B cell (primary cell): ENCODE measurements at regions not wholly inside any gene's neighbourhood (a gene's known extent, or its start where the extent isn't known, plus 50 kb on each side); places are given as distances from the start of the nearest gene placed in this dataset.
A peak's percentile ranks its signal among the peaks of the same experiment; 100 is the strongest.

Experiments used
- ATAC-seq: fragments of 200-7000 bp; cut with Tn5 transposase; one replicate; pipeline ENCODE4 v1.10.0; 2021; ENCODE audit warnings: low read depth, mild to moderate bottlenecking, moderate number of reproducible peaks, moderate library complexity
- CTCF ChIA-PET: fragments of 350-600 bp; sonication (Branson Sonifier 250); formaldehyde crosslinking; loops from one replicate; lab custom pipeline; 2021; ENCODE audit warnings: antibody characterized with exemption, inconsistent platforms; lab: Charles Lee
- POLR2A ChIA-PET: fragments of 350-600 bp; sonication (Branson Sonifier 250); formaldehyde crosslinking; loops from one replicate; lab custom pipeline; 2021; ENCODE audit warnings: antibody characterized with exemption; lab: Charles Lee
- DNase-seq: peaks from one replicate; pipeline ENCODE4 v3.0.0; 2013
- H2AFZ ChIP-seq: 2 replicates; pipeline ENCODE4 v1.6.1; 2012; ENCODE audit warnings: mild to moderate bottlenecking, low read depth, low read length; ENCODE audit not compliant: insufficient read depth, poor library complexity, severe bottlenecking
- H3K27ac ChIP-seq, 2 donors: 1 replicate in 1 of 2; 2 replicates in 1 of 2; pipeline ENCODE4 v1.5.1; 2012 to 2013; ENCODE audit warnings: low read length in 2 of 2, mild to moderate bottlenecking in 2 of 2, moderate library complexity in 1 of 2
- H3K27me3 ChIP-seq, 4 experiments: fragments of 200-600 bp in 1 of 4; sonication (generic) in 1 of 4; replicated peaks in 1 of 4; 1 replicate in 2 of 4; 2 replicates in 2 of 4; pipeline versions ENCODE4 v1.6.1 to v1.7.0; 2013 to 2016; ENCODE audit warnings: low read length in 3 of 4, mild to moderate bottlenecking in 2 of 4, mixed read lengths in 1 of 4, moderate library complexity in 1 of 4; ENCODE audit not compliant: insufficient read depth in 4 of 4, control insufficient read depth in 3 of 4; ENCODE audit errors: control extremely low read depth in 1 of 4
- H3K36me3 ChIP-seq, 2 experiments: replicated peaks in 1 of 2; 1 replicate in 1 of 2; 2 replicates in 1 of 2; pipeline versions ENCODE4 v1.6.1 to v1.7.1; 2013; ENCODE audit warnings: low read length in 1 of 2; ENCODE audit not compliant: insufficient read depth in 2 of 2, control insufficient read depth in 1 of 2; ENCODE audit errors: control extremely low read depth in 1 of 2, extremely low read depth in 1 of 2
- H3K4me1 ChIP-seq, 2 donors: fragments of 200-600 bp in 1 of 2; sonication (generic) in 1 of 2; 1 replicate in 1 of 2; 2 replicates in 1 of 2; pipeline versions ENCODE4 v1.5.1 to v1.6.1; 2013 to 2017; ENCODE audit warnings: low read length in 2 of 2; ENCODE audit not compliant: control insufficient read depth in 2 of 2, insufficient read depth in 2 of 2
- H3K4me2 ChIP-seq: replicated peaks from 2 replicates; pipeline ENCODE3; 2012; ENCODE audit warnings: mild to moderate bottlenecking, low read depth, low read length; ENCODE audit not compliant: poor library complexity, severe bottlenecking
- H3K4me3 ChIP-seq, 5 experiments: fragments of 200-600 bp in 1 of 5; sonication (generic) in 1 of 5; 1 replicate in 3 of 5; 2 replicates in 2 of 5; pipeline versions ENCODE4 v1.5.1 to v1.7.0; 2011 to 2016; ENCODE audit warnings: low read length in 4 of 5, mild to moderate bottlenecking in 4 of 5, low read depth in 2 of 5, control low read depth in 1 of 5, moderate library complexity in 1 of 5; ENCODE audit not compliant: insufficient read depth in 1 of 5; ENCODE audit errors: control extremely low read depth in 1 of 5, extremely low read depth in 1 of 5
- H3K79me2 ChIP-seq: fragments of 200-600 bp; sonication (generic); one replicate; pipeline ENCODE4 v1.6.0; 2016; ENCODE audit warnings: low read length; ENCODE audit not compliant: control insufficient read depth, insufficient read depth
- H3K9ac ChIP-seq: fragments of 200-600 bp; sonication (generic); 2 replicates; pipeline ENCODE4 v1.6.1; 2017; ENCODE audit warnings: mild to moderate bottlenecking, low read length, moderate library complexity
- H3K9me3 ChIP-seq, 3 donors: one replicate each; pipeline versions ENCODE4 v1.6.1 to v1.7.1; 2013; ENCODE audit warnings: low read length in 2 of 3; ENCODE audit not compliant: control insufficient read depth in 2 of 3, insufficient read depth in 1 of 3; ENCODE audit errors: control extremely low read depth in 1 of 3
- H4K20me1 ChIP-seq: 2 replicates; pipeline ENCODE4 v1.6.0; 2012; ENCODE audit warnings: mild to moderate bottlenecking, low read length; ENCODE audit not compliant: insufficient read depth, control insufficient read depth, poor library complexity, severe bottlenecking
- H3K27ac Mint-ChIP-seq: one replicate; pipeline ENCODE4 v1.8.0; 2021; ENCODE audit warnings: mixed read lengths
- H3K27me3 Mint-ChIP-seq: one replicate; pipeline ENCODE4 v1.8.0; 2021; ENCODE audit warnings: mixed read lengths
- H3K4me1 Mint-ChIP-seq: one replicate; pipeline ENCODE4 v1.8.0; 2021; ENCODE audit warnings: mixed read lengths
- H3K4me3 Mint-ChIP-seq: one replicate; pipeline ENCODE4 v1.8.0; 2021; ENCODE audit warnings: mixed read lengths
- H3K9me3 Mint-ChIP-seq: one replicate; pipeline ENCODE4 v1.8.0; 2022; ENCODE audit warnings: mixed read lengths; ENCODE audit not compliant: insufficient read depth
- CTCF ChIP-seq: fragments of 200-600 bp; IDR thresholded peaks from one replicate; pipeline ENCODE4 v1.8.0; 2022; ENCODE audit warnings: antibody characterized with exemption, mild to moderate bottlenecking
- EZH2 ChIP-seq: IDR thresholded peaks from 2 replicates; pipeline ENCODE4 v1.6.1; 2012; ENCODE audit warnings: borderline replicate concordance, low read depth, mild to moderate bottlenecking, moderate library complexity, low read length; ENCODE audit not compliant: insufficient read depth, poor library complexity, severe bottlenecking
- WGBS: methylation state at CpG from one replicate; pipeline ENCODE4 v1.1.5; 2013; ENCODE audit warnings: missing lambda C conversion rate; ENCODE audit not compliant: insufficient coverage; 5-methylcytosine and 5-hydroxymethylcytosine counted together
- intact Hi-C: fragments of 100-400 bp; cut with micrococcal nuclease; formaldehyde crosslinking; loops from one replicate; pipeline ENCODE4 v1.10.0; 2022

GRCh38 chr16:85312174-85312573 lies 199.9 kb upstream of the CIBAR2 start:
- Histone ChIP-seq H4K20me1 (no peaks in the 10 kb centered on the region), H3K9ac (no peak overlapping the region), H3K27me3 (no peaks in the 10 kb centered on the region), H3K4me3 (no peak overlapping the region), H3K27ac (no peak overlapping the region), H3K9me3 (peaks cover 0 to 3% (median 0%) of the 10 kb centered on the region in 3 donors), H3K79me2 (no peaks in the 10 kb centered on the region), H2AFZ (no peak overlapping the region), H3K36me3 (no peaks in the 10 kb centered on the region), H3K4me1 (peaks cover 70 to 75% of the 10 kb centered on the region in 2 donors), H3K4me2 (no peak overlapping the region)
- ChIA-PET POLR2A (interaction anchor here (0.8 kb wide), 1 partner anchor 51 kb away, joined by 4 read pairs; no protein-coding TSS in a partner anchor), CTCF (no interaction called here)
- Mint-ChIP-seq H3K27me3 (no peaks in the 10 kb centered on the region), H3K27ac (peak overlapping the region; percentile 34), H3K4me1 (peaks cover 61% of the 10 kb centered on the region), H3K9me3 (no peaks in the 10 kb centered on the region), H3K4me3 (peak overlapping the region; percentile 48)
- TF ChIP-seq EZH2 (no peak), CTCF (no peak)
- ATAC-seq, result no peak
- WGBS, result 95% methylated on average over 7 of the region's 11 CpGs
- intact Hi-C loops, result no loop called here
- no peak for DNase-seq

GRCh38 chr16:85312642-85313525 lies 200.6 kb upstream of the CIBAR2 start:
- Mint-ChIP-seq H3K4me3 (peak overlapping the region; percentile 48), H3K9me3 (no peaks in the 10 kb centered on the region), H3K27ac (no peak overlapping the region), H3K27me3 (no peaks in the 10 kb centered on the region), H3K4me1 (peaks cover 54% of the 10 kb centered on the region)
- no peak for DNase-seq
- H3K4me3 ChIP-seq, result no peak overlapping the region
- H3K9ac ChIP-seq, result no peak overlapping the region
- H3K36me3 ChIP-seq, result no peaks in the 10 kb centered on the region
- H3K9me3 ChIP-seq, result peaks cover 0 to 3% (median 0%) of the 10 kb centered on the region in 3 donors
- ChIA-PET CTCF (no interaction called here), POLR2A (no interaction called here)
- peak overlapping the region; percentile 30 for H3K4me2 ChIP-seq
- H3K4me1 ChIP-seq, result peaks cover 63 to 68% of the 10 kb centered on the region in 2 donors
- no peaks in the 10 kb centered on the region for H3K79me2 ChIP-seq
- intact Hi-C loops, result no loop called here
- H4K20me1 ChIP-seq, result no peaks in the 10 kb centered on the region
- TF ChIP-seq EZH2 (no peak), CTCF (no peak)
- no peaks in the 10 kb centered on the region for H3K27me3 ChIP-seq
- ATAC-seq, result no peak
- H3K27ac ChIP-seq, result no peak overlapping the region
- no peak overlapping the region for H2AFZ ChIP-seq
- WGBS, result 53% methylated on average over 20 of the region's 23 CpGs
